Activated CD4-positive, alpha-beta memory T cell treated with anti-CD3 and anti-CD28 coated beads for 36 hours (primary cell): ENCODE measurements at regions not wholly inside any gene's neighbourhood (a gene's known extent, or its start where the extent isn't known, plus 50 kb on each side); places are given as distances from the start of the nearest gene placed in this dataset.
"Not testable (repeated sequence)": the region's sequence is repeated elsewhere in the genome, so short reads cannot be mapped to it uniquely, and the experiment has no call there.

Experiments used
- CTCF ChIA-PET: fragments of 350-600 bp; sonication (Branson Sonifier 250); formaldehyde crosslinking; loops from one replicate; lab custom pipeline; 2021; ENCODE audit warnings: antibody characterized with exemption, inconsistent platforms; lab: Charles Lee
- POLR2A ChIA-PET: fragments of 350-600 bp; sonication (Branson Sonifier 250); formaldehyde crosslinking; loops from one replicate; lab custom pipeline; 2021; ENCODE audit warnings: antibody characterized with exemption; lab: Charles Lee
- DNase-seq: peaks from one replicate; pipeline ENCODE4 v3.0.0-alpha.2; 2020
- H3K27ac Mint-ChIP-seq: one replicate; pipeline ENCODE4 v1.8.0; 2021; ENCODE audit warnings: mixed read lengths
- H3K27me3 Mint-ChIP-seq: one replicate; pipeline ENCODE4 v1.8.0; 2021; ENCODE audit warnings: mixed read lengths
- H3K36me3 Mint-ChIP-seq: one replicate; pipeline ENCODE4 v1.8.0; 2021; ENCODE audit warnings: mixed read lengths
- H3K4me1 Mint-ChIP-seq: one replicate; pipeline ENCODE4 v1.8.0; 2021; ENCODE audit warnings: low read depth, mixed read lengths
- H3K4me3 Mint-ChIP-seq: one replicate; pipeline ENCODE4 v1.8.0; 2021; ENCODE audit warnings: mild to moderate bottlenecking, mixed read lengths
- H3K9me3 Mint-ChIP-seq: one replicate; pipeline ENCODE4 v1.8.0; 2021; ENCODE audit warnings: mixed read lengths
- intact Hi-C: fragments of 100-400 bp; cut with micrococcal nuclease; formaldehyde crosslinking; loops from one replicate; pipeline ENCODE4 v1.15.1; 2023

GRCh38 chr5:23451156-23451555 is 56.3 kb upstream of the PRDM9 start:
- H3K9me3 Mint-ChIP-seq, result peaks cover 16% of the 10 kb centered on the region
- DNase-seq, result no peak
- POLR2A ChIA-PET, result no interaction called here
- intact Hi-C loops, result no loop called here
- H3K4me1 Mint-ChIP-seq, result no peaks in the 10 kb centered on the region
- CTCF ChIA-PET, result no interaction called here
- no peaks in the 10 kb centered on the region for H3K27me3 Mint-ChIP-seq
- H3K27ac Mint-ChIP-seq, result no peak overlapping the region
- H3K36me3 Mint-ChIP-seq, result no peaks in the 10 kb centered on the region
- H3K4me3 Mint-ChIP-seq, result no peak overlapping the region

GRCh38 chr5:23450187-23450586 is 57.2 kb upstream of the PRDM9 start:
- intact Hi-C loops, result no loop called here
- Mint-ChIP-seq H3K9me3 (peaks cover 13% of the 10 kb centered on the region), H3K36me3 (no peaks in the 10 kb centered on the region), H3K27ac (no peak overlapping the region), H3K4me1 (no peaks in the 10 kb centered on the region), H3K27me3 (no peaks in the 10 kb centered on the region), H3K4me3 (no peak overlapping the region)
- no peak for DNase-seq
- ChIA-PET POLR2A (no interaction called here), CTCF (no interaction called here)

- no peak overlapping the region for H3K27ac Mint-ChIP-seq
- no peak for DNase-seq
- ChIA-PET POLR2A (no interaction called here), CTCF (no interaction called here)
- no peaks in the 10 kb centered on the region for H3K27me3 Mint-ChIP-seq
- no peaks in the 10 kb centered on the region for H3K4me1 Mint-ChIP-seq
- H3K36me3 Mint-ChIP-seq, result no peaks in the 10 kb centered on the region
- no peak overlapping the region for H3K4me3 Mint-ChIP-seq
- peaks cover 12% of the 10 kb centered on the region for H3K9me3 Mint-ChIP-seq
- intact Hi-C loops, result no loop called here
Measured at GRCh38 chr5:23448627-23449026, 58.8 kb upstream of the PRDM9 start.

- intact Hi-C loops, result no loop called here
- ChIA-PET POLR2A (no interaction called here), CTCF (no interaction called here)
- no peak for DNase-seq
- Mint-ChIP-seq H3K9me3 (peaks cover 12% of the 10 kb centered on the region), H3K4me3 (no peak overlapping the region), H3K4me1 (no peaks in the 10 kb centered on the region), H3K36me3 (no peaks in the 10 kb centered on the region), H3K27ac (no peak overlapping the region), H3K27me3 (no peaks in the 10 kb centered on the region)
Measured at GRCh38 chr5:23446424-23446823, 61.0 kb upstream of the PRDM9 start.

- H3K27ac Mint-ChIP-seq, result no peak overlapping the region
- POLR2A ChIA-PET, result no interaction called here
Measured at GRCh38 chr5:23445573-23445972, 61.8 kb upstream of the PRDM9 start.

GRCh38 chr5:23440703-23441102 is 66.7 kb upstream of the PRDM9 start:
- Mint-ChIP-seq H3K27ac (no peak overlapping the region), H3K4me3 (no peak overlapping the region), H3K9me3 (peaks cover 17% of the 10 kb centered on the region), H3K4me1 (no peaks in the 10 kb centered on the region), H3K27me3 (no peaks in the 10 kb centered on the region), H3K36me3 (no peaks in the 10 kb centered on the region)
- POLR2A ChIA-PET, result no interaction called here
- intact Hi-C loops, result no loop called here
- CTCF ChIA-PET, result no interaction called here
- no peak for DNase-seq

More at GRCh38 chr5:23445573-23445972, 61.8 kb upstream of the PRDM9 start:
- no peaks in the 10 kb centered on the region for H3K27me3 Mint-ChIP-seq
- no peaks in the 10 kb centered on the region for H3K36me3 Mint-ChIP-seq
- peaks cover 18% of the 10 kb centered on the region for H3K9me3 Mint-ChIP-seq
- intact Hi-C loops, result no loop called here
- H3K4me1 Mint-ChIP-seq, result no peaks in the 10 kb centered on the region
- H3K4me3 Mint-ChIP-seq, result no peak overlapping the region
- CTCF ChIA-PET, result no interaction called here
- DNase-seq, result no peak

- no peaks in the 10 kb centered on the region for H3K27me3 Mint-ChIP-seq
- intact Hi-C loops, result no loop called here
- peaks cover 21% of the 10 kb centered on the region for H3K9me3 Mint-ChIP-seq
- H3K27ac Mint-ChIP-seq, result no peak overlapping the region
- no peaks in the 10 kb centered on the region for H3K36me3 Mint-ChIP-seq
- DNase-seq, result no peak
- H3K4me3 Mint-ChIP-seq, result no peak overlapping the region
- ChIA-PET CTCF (no interaction called here), POLR2A (no interaction called here)
- no peaks in the 10 kb centered on the region for H3K4me1 Mint-ChIP-seq
Measured at GRCh38 chr5:23437011-23437410, 70.4 kb upstream of the PRDM9 start.

- H3K4me3 Mint-ChIP-seq, result no peak overlapping the region
- intact Hi-C loops, result no loop called here
- no peaks in the 10 kb centered on the region for H3K27me3 Mint-ChIP-seq
- POLR2A ChIA-PET, result no interaction called here
- CTCF ChIA-PET, result no interaction called here
- no peak overlapping the region for H3K27ac Mint-ChIP-seq
- no peaks in the 10 kb centered on the region for H3K36me3 Mint-ChIP-seq
- H3K9me3 Mint-ChIP-seq, result peaks cover 16% of the 10 kb centered on the region
- no peaks in the 10 kb centered on the region for H3K4me1 Mint-ChIP-seq
- no peak for DNase-seq
Measured at GRCh38 chr5:23433534-23434315, 73.7 kb upstream of the PRDM9 start.

GRCh38 chr5:23428705-23429104 is 78.7 kb upstream of the PRDM9 start:
- DNase-seq, result no peak
- no peaks in the 10 kb centered on the region for H3K27me3 Mint-ChIP-seq
- H3K4me3 Mint-ChIP-seq, result no peak overlapping the region
- no peaks in the 10 kb centered on the region for H3K36me3 Mint-ChIP-seq
- intact Hi-C loops, result no loop called here
- POLR2A ChIA-PET, result no interaction called here
- CTCF ChIA-PET, result no interaction called here
- H3K27ac Mint-ChIP-seq, result no peak overlapping the region
- H3K9me3 Mint-ChIP-seq, result peaks cover 12% of the 10 kb centered on the region
- H3K4me1 Mint-ChIP-seq, result no peaks in the 10 kb centered on the region

- peaks cover 12% of the 10 kb centered on the region for H3K9me3 Mint-ChIP-seq
- intact Hi-C loops, H3K36me3 Mint-ChIP-seq, H3K4me1 Mint-ChIP-seq, POLR2A ChIA-PET, H3K4me3 Mint-ChIP-seq, H3K27ac Mint-ChIP-seq, CTCF ChIA-PET, H3K27me3 Mint-ChIP-seq, DNase-seq: not testable (repeated sequence)
Measured at GRCh38 chr5:23420214-23420613, 87.2 kb upstream of the PRDM9 start.

- H3K27ac Mint-ChIP-seq, result no peak overlapping the region
- H3K4me1 Mint-ChIP-seq, result no peaks in the 10 kb centered on the region
- no peak for DNase-seq
- no peak overlapping the region for H3K4me3 Mint-ChIP-seq
- no peaks in the 10 kb centered on the region for H3K36me3 Mint-ChIP-seq
- intact Hi-C loops, result no loop called here
- H3K9me3 Mint-ChIP-seq, result peaks cover 14% of the 10 kb centered on the region
- ChIA-PET POLR2A (no interaction called here), CTCF (no interaction called here)
- no peaks in the 10 kb centered on the region for H3K27me3 Mint-ChIP-seq
Measured at GRCh38 chr5:23419115-23419514, 88.3 kb upstream of the PRDM9 start.

GRCh38 chr5:23412515-23412914 is 94.9 kb upstream of the PRDM9 start:
- CTCF ChIA-PET, result no interaction called here
- Mint-ChIP-seq H3K9me3 (peaks cover 22% of the 10 kb centered on the region), H3K4me3 (no peak overlapping the region), H3K4me1 (no peaks in the 10 kb centered on the region), H3K27ac (no peak overlapping the region), H3K36me3 (no peaks in the 10 kb centered on the region), H3K27me3 (no peaks in the 10 kb centered on the region)
- intact Hi-C loops, result no loop called here
- no peak for DNase-seq
- POLR2A ChIA-PET, result no interaction called here

- Mint-ChIP-seq H3K9me3 (peaks cover 22% of the 10 kb centered on the region), H3K27ac (no peak overlapping the region), H3K4me3 (no peak overlapping the region), H3K36me3 (no peaks in the 10 kb centered on the region), H3K27me3 (no peaks in the 10 kb centered on the region), H3K4me1 (no peaks in the 10 kb centered on the region)
- ChIA-PET POLR2A (no interaction called here), CTCF (no interaction called here)
- intact Hi-C loops, result no loop called here
- DNase-seq, result no peak
Measured at GRCh38 chr5:23411994-23412393, 95.4 kb upstream of the PRDM9 start.
